ENCODE measurements at regions not wholly inside any gene's neighbourhood (a gene's known extent, or its start where the extent isn't known, plus 50 kb on each side); places are given as distances from the start of the nearest gene placed in this dataset.
A peak's percentile ranks its signal among the peaks of the same experiment; 100 is the strongest.

DNA sequence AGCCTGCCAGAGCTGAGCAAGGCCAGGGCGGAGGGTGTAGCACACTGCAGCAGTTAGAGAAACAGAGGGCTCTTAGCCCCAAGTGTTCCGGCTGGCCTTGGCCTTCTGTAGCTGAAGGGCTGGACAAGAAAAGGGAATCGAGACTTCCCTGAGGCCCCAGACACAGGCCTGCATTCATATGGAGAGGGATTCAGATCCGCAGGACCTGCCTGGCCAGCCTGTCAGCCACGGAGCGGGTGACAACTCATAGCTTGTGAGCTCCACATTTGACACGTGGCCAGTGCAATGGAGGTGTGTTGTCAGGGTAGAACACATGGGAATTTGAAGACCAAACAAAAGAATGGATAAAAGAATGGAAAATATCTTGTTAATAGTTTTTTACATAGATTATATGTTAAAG lies 182.2 kb upstream of the GSC start:
- H3K9me3 ChIP-seq (ENCODE audit: low read length), result no peaks in the 10 kb centered on the region
- H3K27ac ChIP-seq (ENCODE audit: low read depth, low read length), result no peak overlapping the region
- no peaks in the 10 kb centered on the region for H3K27me3 ChIP-seq (ENCODE audit: control insufficient read depth in 1 of 2, insufficient read depth in 2 of 2, low read length in 2 of 2)
- no peaks in the 10 kb centered on the region for H3K36me3 ChIP-seq (ENCODE audit: insufficient read depth, low read length)
- no peak overlapping the region for H3K4me3 ChIP-seq (ENCODE audit: low read depth in 1 of 2, low read length in 2 of 2)
- no peak overlapping the region for H3K9ac ChIP-seq (ENCODE audit: low read length)
- H3K4me1 ChIP-seq (ENCODE audit: insufficient read depth, low read length), result peaks cover 7% of the 10 kb centered on the region

DNA sequence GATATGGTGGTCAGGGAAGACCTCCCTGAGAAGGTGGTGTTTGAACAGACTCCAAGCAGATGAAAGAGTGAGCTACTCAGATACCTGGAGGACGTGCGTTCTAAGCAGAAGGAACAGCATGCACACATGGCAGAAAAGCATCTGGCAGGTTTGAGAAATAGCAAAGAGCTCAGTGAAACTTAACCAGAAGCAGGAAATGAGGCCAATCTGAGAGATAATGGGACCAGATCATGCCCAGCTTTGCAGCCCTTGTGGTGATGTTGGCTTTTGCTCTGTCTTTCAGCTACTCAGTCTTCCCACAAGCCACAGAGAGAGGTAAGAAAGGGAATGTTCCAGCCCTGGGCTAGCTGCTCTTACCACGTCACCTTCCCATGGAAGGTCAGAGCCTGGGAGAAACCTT lies 176.3 kb upstream of the GSC start:
- no peak overlapping the region for H3K4me3 ChIP-seq (ENCODE audit: low read depth in 1 of 2, low read length in 2 of 2)
- no peak overlapping the region for H3K27ac ChIP-seq (ENCODE audit: low read depth, low read length)
- no peaks in the 10 kb centered on the region for H3K27me3 ChIP-seq (ENCODE audit: control insufficient read depth in 1 of 2, insufficient read depth in 2 of 2, low read length in 2 of 2)
- peaks cover 7% of the 10 kb centered on the region for H3K4me1 ChIP-seq (ENCODE audit: insufficient read depth, low read length)
- H3K9ac ChIP-seq (ENCODE audit: low read length), result no peak overlapping the region
- no peaks in the 10 kb centered on the region for H3K9me3 ChIP-seq (ENCODE audit: low read length)
- H3K36me3 ChIP-seq (ENCODE audit: insufficient read depth, low read length), result no peaks in the 10 kb centered on the region

DNA sequence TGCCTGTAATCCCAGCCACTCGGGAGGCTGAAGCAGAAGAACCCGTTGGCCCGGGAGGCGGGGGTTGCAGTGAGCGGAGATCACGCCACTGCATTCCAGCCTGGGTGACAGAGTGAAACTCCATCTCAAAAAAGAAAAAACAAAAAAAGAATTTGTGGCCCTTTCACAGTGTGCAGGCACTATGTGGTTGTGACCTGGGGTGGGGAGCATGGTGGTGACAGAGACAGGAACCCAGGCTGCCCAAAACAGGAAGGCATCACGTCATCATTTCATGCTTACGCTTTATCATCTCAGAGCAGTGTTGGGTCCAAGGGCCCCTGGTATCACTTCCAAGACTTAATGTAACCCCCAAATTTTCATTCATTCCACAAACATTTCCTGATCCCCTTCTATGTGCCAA lies 175.7 kb upstream of the GSC start:
- H3K4me3 ChIP-seq (ENCODE audit: low read depth in 1 of 2, low read length in 2 of 2), result no peak overlapping the region
- no peak overlapping the region for H3K9ac ChIP-seq (ENCODE audit: low read length)
- no peaks in the 10 kb centered on the region for H3K36me3 ChIP-seq (ENCODE audit: insufficient read depth, low read length)
- H3K27me3 ChIP-seq (ENCODE audit: control insufficient read depth in 1 of 2, insufficient read depth in 2 of 2, low read length in 2 of 2), result no peaks in the 10 kb centered on the region
- no peaks in the 10 kb centered on the region for H3K9me3 ChIP-seq (ENCODE audit: low read length)
- H3K4me1 ChIP-seq (ENCODE audit: insufficient read depth, low read length), result peaks cover 7% of the 10 kb centered on the region
- H3K27ac ChIP-seq (ENCODE audit: low read depth, low read length), result no peak overlapping the region

DNA sequence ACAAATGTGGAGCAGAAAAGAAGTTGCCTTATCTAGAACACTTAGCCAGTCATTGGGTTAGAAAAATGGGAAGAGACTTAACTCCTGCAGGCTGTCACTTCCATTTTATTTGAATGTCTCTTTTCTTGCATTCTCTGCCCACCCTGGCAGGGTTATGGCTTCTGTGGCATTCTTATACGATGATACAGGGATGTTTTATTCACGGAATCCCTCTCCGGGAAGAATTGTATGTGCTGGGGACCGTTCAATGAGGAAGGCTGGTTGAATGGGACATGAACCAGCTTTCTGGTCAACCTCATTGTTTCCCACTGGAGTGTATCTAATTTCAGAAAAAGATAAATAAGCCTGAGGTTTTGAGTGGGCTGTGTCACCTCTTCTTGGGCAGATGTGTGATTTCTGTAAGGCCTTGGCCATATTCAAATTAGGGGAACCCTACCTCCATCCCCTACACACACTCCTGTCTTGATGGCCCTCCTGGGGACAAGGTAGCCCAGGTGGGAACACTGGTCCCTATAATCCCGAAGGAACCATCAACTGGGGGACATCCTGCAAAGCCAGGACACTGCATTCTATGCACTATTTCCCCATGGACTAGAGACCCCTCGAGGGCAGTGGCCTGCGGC lies 174.8 kb upstream of the GSC start:
- Histone ChIP-seq H3K36me3 (ENCODE audit: insufficient read depth, low read length) (no peaks in the 10 kb centered on the region), H3K9ac (ENCODE audit: low read length) (no peak overlapping the region), H3K27me3 (ENCODE audit: control insufficient read depth in 1 of 2, insufficient read depth in 2 of 2, low read length in 2 of 2) (no peaks in the 10 kb centered on the region), H3K9me3 (ENCODE audit: low read length) (no peaks in the 10 kb centered on the region), H3K4me1 (ENCODE audit: insufficient read depth, low read length) (peaks cover 5% of the 10 kb centered on the region), H3K27ac (ENCODE audit: low read depth, low read length) (no peak overlapping the region), H3K4me3 (ENCODE audit: low read depth in 1 of 2, low read length in 2 of 2) (no peak overlapping the region)

DNA sequence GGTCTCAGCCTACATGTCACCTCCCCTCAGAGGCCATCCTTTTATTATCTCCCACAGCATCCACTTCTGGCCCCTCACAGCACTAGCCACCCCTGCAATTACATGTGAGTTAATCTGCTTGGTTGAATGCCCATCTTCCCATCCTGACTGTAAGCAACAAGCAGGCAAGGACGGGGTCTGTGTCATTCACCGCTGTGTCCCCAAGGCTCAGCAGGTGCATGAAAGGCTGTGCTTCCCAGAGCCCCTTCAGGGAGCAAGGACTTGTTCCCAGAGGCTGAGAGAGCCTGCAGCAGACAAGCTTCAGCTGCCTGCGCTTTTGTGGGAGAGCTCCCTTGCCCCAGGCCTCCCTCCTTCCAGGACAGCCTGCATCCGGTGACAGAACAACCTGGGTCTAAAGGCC lies 172.7 kb upstream of the GSC start:
- no peak overlapping the region for H3K27ac ChIP-seq (ENCODE audit: low read depth, low read length)
- H3K27me3 ChIP-seq (ENCODE audit: control insufficient read depth in 1 of 2, insufficient read depth in 2 of 2, low read length in 2 of 2), result no peaks in the 10 kb centered on the region
- H3K4me3 ChIP-seq (ENCODE audit: low read depth in 1 of 2, low read length in 2 of 2), result no peak overlapping the region
- no peaks in the 10 kb centered on the region for H3K9me3 ChIP-seq (ENCODE audit: low read length)
- no peak overlapping the region for H3K9ac ChIP-seq (ENCODE audit: low read length)
- no peaks in the 10 kb centered on the region for H3K36me3 ChIP-seq (ENCODE audit: insufficient read depth, low read length)
- H3K4me1 ChIP-seq (ENCODE audit: insufficient read depth, low read length), result peaks cover 4% of the 10 kb centered on the region

DNA sequence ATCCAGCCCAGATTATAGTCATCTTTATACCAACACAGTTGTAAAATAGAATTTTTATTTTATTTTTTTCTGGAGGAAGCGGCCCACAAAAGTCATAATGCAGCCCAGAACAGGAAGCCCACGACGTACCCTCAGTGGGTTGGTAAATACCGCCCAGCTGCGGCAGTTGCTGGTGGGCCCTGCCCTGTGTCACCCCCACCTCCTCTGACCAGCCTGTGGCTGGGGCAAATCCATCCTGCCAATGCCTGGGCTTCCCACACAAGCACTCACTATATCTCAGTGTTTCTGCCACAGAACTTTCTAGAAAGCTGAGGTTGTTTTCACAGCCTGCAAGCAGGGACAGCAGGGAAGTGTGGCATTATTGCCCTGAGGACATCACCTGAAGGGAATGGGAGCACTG lies 171.4 kb upstream of the GSC start:
- no peaks in the 10 kb centered on the region for H3K9me3 ChIP-seq (ENCODE audit: low read length)
- no peaks in the 10 kb centered on the region for H3K36me3 ChIP-seq (ENCODE audit: insufficient read depth, low read length)
- H3K9ac ChIP-seq (ENCODE audit: low read length), result no peak overlapping the region
- no peak overlapping the region for H3K27ac ChIP-seq (ENCODE audit: low read depth, low read length)
- no peaks in the 10 kb centered on the region for H3K27me3 ChIP-seq (ENCODE audit: control insufficient read depth in 1 of 2, insufficient read depth in 2 of 2, low read length in 2 of 2)
- H3K4me3 ChIP-seq (ENCODE audit: low read depth in 1 of 2, low read length in 2 of 2), result no peak overlapping the region
- peaks cover 9% of the 10 kb centered on the region for H3K4me1 ChIP-seq (ENCODE audit: insufficient read depth, low read length)

DNA sequence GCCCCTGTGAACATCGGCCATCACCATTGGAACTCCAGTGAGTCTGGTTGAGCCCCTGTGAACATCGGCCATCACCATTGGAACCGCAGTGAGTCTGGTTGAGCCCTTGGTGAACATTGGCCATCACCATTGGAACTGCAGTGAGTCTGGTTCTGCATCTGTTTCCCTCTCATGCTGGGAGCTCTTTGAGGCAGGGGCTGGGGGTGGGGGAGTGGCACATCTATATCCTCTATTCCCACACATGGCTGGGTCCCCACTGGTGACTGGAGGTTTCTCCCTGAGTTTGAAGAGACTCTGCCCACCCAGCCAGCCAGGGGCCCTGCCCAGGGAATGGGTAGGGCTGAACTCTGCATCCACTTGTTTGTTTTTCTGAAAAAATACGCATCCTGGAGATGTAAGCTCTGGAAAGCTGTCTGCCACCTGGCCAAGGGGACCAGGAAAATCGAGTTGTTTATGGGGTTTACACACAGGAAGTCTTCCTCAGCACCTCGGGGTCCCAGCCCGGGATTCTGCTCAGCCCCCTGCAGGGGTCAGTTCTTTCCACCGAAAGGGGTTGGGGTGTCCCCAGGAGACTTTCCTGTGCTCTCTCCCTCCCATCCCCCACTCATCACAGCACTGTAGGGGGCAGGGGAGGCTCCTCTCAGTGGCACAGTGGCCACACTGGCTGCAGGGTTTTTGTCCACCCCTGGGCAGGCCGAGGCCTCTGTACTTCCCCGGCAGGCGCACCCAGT lies 170.5 kb upstream of the GSC start:
- H3K27me3 ChIP-seq (ENCODE audit: control insufficient read depth in 1 of 2, insufficient read depth in 2 of 2, low read length in 2 of 2), result no peaks in the 10 kb centered on the region

DNA sequence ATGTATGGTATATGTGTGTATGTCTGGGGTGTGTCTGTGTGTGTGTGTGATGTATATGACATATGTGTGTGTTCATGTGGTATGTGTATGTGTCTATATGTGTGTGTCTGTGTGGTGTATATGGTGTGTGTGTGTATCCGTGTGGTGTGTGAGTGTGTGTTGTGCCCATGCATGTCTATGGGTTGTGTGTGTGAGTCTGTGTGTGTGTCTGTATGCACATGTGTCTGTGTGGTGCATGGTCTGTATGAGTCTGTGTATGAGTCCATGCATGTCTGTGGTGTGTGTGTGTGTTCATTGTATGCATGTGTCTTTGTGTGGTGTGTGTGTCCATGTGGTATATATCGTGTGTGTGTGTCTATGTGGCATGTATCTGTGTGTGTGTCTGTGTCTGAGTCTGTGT lies 168.1 kb upstream of the GSC start:
- Histone ChIP-seq H3K4me3 (ENCODE audit: low read depth in 1 of 2, low read length in 2 of 2) (peak overlapping the region in 1 of 2 donors; percentile 32), H3K27ac (ENCODE audit: low read depth, low read length) (peak overlapping the region; percentile 91), H3K9me3 (ENCODE audit: low read length) (no peaks in the 10 kb centered on the region), H3K4me1 (ENCODE audit: insufficient read depth, low read length) (peaks cover 32% of the 10 kb centered on the region), H3K36me3 (ENCODE audit: insufficient read depth, low read length) (no peaks in the 10 kb centered on the region), H3K9ac (ENCODE audit: low read length) (no peak overlapping the region), H3K27me3 (ENCODE audit: control insufficient read depth in 1 of 2, insufficient read depth in 2 of 2, low read length in 2 of 2) (no peaks in the 10 kb centered on the region)

More for the DNA sequence above, 170.5 kb upstream of the GSC start:
- Histone ChIP-seq H3K36me3 (ENCODE audit: insufficient read depth, low read length) (no peaks in the 10 kb centered on the region), H3K4me1 (ENCODE audit: insufficient read depth, low read length) (peaks cover 14% of the 10 kb centered on the region), H3K9me3 (ENCODE audit: low read length) (no peaks in the 10 kb centered on the region), H3K4me3 (ENCODE audit: low read depth in 1 of 2, low read length in 2 of 2) (no peak overlapping the region), H3K27ac (ENCODE audit: low read depth, low read length) (no peak overlapping the region), H3K9ac (ENCODE audit: low read length) (no peak overlapping the region)

DNA sequence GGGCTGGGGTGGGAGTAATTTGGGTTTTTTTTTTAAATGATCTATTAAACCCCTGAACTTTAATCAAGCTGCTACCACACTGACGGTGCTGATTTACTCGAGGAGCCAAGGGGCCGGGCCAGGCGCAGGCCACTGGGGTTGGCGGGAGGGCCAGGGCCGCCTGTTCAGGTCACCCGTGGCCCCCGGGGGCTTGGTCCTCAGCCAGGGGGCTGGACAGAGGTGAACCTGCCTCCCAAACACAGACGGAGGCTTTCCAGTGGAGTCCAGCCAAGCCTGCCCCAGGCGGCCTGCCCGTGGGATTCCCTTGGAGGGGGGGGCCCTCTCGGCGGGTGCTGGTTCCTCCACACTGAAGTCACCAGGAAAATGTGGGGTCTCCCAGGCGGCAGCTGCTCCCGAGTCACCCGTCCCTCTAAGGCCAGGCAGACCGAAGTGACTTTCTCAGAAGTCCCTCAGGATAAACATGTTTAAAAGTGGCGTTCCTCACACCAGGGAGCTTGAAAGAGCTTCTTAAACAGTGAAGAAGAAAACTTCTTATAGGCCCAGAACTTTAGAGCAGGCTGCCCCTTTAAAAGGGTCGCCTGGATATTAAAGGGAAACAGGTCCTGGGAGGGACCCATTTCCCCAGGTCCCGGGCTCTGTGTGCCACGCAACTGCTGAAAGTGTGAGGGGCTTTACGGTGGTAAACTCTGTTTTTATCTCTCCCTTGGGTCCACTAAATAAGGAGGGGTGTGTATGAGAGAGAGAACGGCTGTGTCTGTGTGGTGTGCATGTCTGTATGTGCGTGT lies 167.2 kb upstream of the GSC start:
- no peaks in the 10 kb centered on the region for H3K27me3 ChIP-seq (ENCODE audit: control insufficient read depth in 1 of 2, insufficient read depth in 2 of 2, low read length in 2 of 2)
- no peaks in the 10 kb centered on the region for H3K36me3 ChIP-seq (ENCODE audit: insufficient read depth, low read length)
- H3K4me1 ChIP-seq (ENCODE audit: insufficient read depth, low read length), result peaks cover 41% of the 10 kb centered on the region
- no peaks in the 10 kb centered on the region for H3K9me3 ChIP-seq (ENCODE audit: low read length)
- H3K4me3 ChIP-seq (ENCODE audit: low read depth in 1 of 2, low read length in 2 of 2), result peak overlapping the region in 1 of 2 donors; percentile 32
- H3K27ac ChIP-seq (ENCODE audit: low read depth, low read length), result peak overlapping the region; percentile 91
- H3K9ac ChIP-seq (ENCODE audit: low read length), result peak overlapping the region; percentile 12

DNA sequence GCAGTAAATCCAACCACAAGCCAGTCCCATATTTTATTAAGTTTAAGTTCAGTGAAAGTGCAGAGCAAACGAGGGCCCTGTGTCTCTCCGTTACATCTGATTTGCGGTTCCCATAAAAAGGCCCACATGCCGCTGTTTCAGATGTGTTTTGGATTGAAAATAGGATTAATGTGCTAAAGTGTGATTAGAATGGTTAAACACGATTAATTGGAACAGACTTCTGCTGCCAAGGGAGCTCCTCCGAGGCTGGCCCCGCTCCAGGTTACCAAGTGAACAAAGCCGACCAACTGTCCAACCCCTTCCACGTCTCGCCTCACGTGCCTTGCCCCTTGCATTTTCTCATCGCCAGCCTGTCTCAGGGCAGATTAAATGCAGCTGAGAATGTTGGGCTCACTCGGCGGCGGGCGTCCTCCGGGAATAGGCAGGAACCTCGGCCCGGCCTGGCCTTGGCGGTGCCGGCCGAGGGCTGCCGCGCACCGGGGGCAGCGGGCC lies 166.5 kb upstream of the GSC start:
- peaks cover 42% of the 10 kb centered on the region for H3K4me1 ChIP-seq (ENCODE audit: insufficient read depth, low read length)
- H3K27me3 ChIP-seq (ENCODE audit: control insufficient read depth in 1 of 2, insufficient read depth in 2 of 2, low read length in 2 of 2), result no peaks in the 10 kb centered on the region
- H3K4me3 ChIP-seq (ENCODE audit: low read depth in 1 of 2, low read length in 2 of 2), result peak overlapping the region in 1 of 2 donors; percentile 32
- H3K9ac ChIP-seq (ENCODE audit: low read length), result no peak overlapping the region
- no peaks in the 10 kb centered on the region for H3K9me3 ChIP-seq (ENCODE audit: low read length)
- H3K27ac ChIP-seq (ENCODE audit: low read depth, low read length), result peak overlapping the region; percentile 91
- no peaks in the 10 kb centered on the region for H3K36me3 ChIP-seq (ENCODE audit: insufficient read depth, low read length)

DNA sequence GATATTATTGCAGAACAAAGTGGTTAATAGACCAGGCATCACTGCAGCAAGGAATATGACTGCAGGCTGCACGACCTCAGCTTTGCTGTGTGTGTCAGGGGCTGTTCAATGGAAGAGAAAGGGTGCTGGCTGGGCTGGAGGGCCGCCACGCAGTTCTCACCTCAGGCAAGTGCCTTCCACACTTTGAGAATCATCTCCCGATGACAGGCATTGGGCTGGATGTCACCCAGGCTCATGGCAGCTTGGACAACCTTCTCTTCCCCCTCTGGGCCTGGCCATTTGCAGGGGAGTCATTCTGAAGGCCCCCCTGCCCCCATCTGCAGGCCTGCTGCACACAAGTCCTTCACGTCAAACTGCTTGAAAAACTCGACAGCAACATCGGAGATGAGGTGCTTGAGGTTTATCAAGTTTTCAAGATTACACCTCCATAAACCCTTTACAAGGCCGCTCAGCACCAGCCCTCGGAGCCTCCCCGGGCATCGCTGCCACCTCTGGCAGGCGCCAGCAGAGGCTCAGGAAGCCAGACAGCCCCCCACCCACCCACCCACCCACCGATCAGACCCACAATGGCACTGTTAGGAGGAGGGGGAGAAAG lies 165.9 kb upstream of the GSC start:
- no peaks in the 10 kb centered on the region for H3K27me3 ChIP-seq (ENCODE audit: control insufficient read depth in 1 of 2, insufficient read depth in 2 of 2, low read length in 2 of 2)
- no peaks in the 10 kb centered on the region for H3K9me3 ChIP-seq (ENCODE audit: low read length)
- H3K36me3 ChIP-seq (ENCODE audit: insufficient read depth, low read length), result no peaks in the 10 kb centered on the region
- peaks cover 42% of the 10 kb centered on the region for H3K4me1 ChIP-seq (ENCODE audit: insufficient read depth, low read length)
- H3K9ac ChIP-seq (ENCODE audit: low read length), result no peak overlapping the region
- peak overlapping the region; percentile 56 for H3K27ac ChIP-seq (ENCODE audit: low read depth, low read length)
- H3K4me3 ChIP-seq (ENCODE audit: low read depth in 1 of 2, low read length in 2 of 2), result no peak overlapping the region
